ENCODE measurements at regions not wholly inside any gene's neighbourhood (a gene's known extent, or its start where the extent isn't known, plus 50 kb on each side); places are given as distances from the start of the nearest gene placed in this dataset.

GRCh38 chr15:81611679-81612078, 237.7 kb upstream of the TMC3 start:
- no peak for DNase-seq (ENCODE audit: extremely low spot score)
- TF ChIP-seq CTCF (IDR thresholded peaks at IDR 0.05; ENCODE audit: control extremely low read depth, extremely low read depth, low read depth, missing control alignments), result no peak
- ChIA-PET POLR2A (no interaction called here), CTCF (no interaction called here)

- ChIA-PET POLR2A (no interaction called here), CTCF (no interaction called here)
- no peak for TF ChIP-seq CTCF (IDR thresholded peaks at IDR 0.05; ENCODE audit: control extremely low read depth, extremely low read depth, low read depth, missing control alignments)
- DNase-seq (ENCODE audit: extremely low spot score), result no peak
These were observed 234.4 kb upstream of the TMC3 start for GRCh38 chr15:81608309-81608829.

- no peak for DNase-seq (ENCODE audit: extremely low spot score)
- TF ChIP-seq CTCF (IDR thresholded peaks at IDR 0.05; ENCODE audit: control extremely low read depth, extremely low read depth, low read depth, missing control alignments), result no peak
- CTCF ChIA-PET, result no interaction called here
- POLR2A ChIA-PET, result no interaction called here
These were observed 230.7 kb upstream of the TMC3 start for GRCh38 chr15:81604713-81605112.

GRCh38 chr15:81596159-81596865, 222.3 kb upstream of the TMC3 start:
- DNase-seq (ENCODE audit: extremely low spot score), result no peak
- TF ChIP-seq CTCF (IDR thresholded peaks at IDR 0.05; ENCODE audit: control extremely low read depth, extremely low read depth, low read depth, missing control alignments), result no peak
- ChIA-PET CTCF (interaction anchor here (0.6 to 1.5 kb wide), 2 partner anchors 20 to 418 kb away, joined by 3 to 5 read pairs; no protein-coding TSS in a partner anchor), POLR2A (no interaction called here)

- ChIA-PET POLR2A (no interaction called here), CTCF (interaction anchor here (0.6 to 1.5 kb wide), 2 partner anchors 20 to 418 kb away, joined by 3 to 5 read pairs; no protein-coding TSS in a partner anchor)
- DNase-seq (ENCODE audit: extremely low spot score), result no peak
- no peak for TF ChIP-seq CTCF (IDR thresholded peaks at IDR 0.05; ENCODE audit: control extremely low read depth, extremely low read depth, low read depth, missing control alignments)
These were observed 221.7 kb upstream of the TMC3 start for GRCh38 chr15:81595752-81596151.

- CTCF ChIA-PET, result interaction anchor here (1.4 kb wide), 1 partner anchor 61 kb away, joined by 3 read pairs; no protein-coding TSS in a partner anchor
- POLR2A ChIA-PET, result no interaction called here
- no peak for TF ChIP-seq CTCF (IDR thresholded peaks at IDR 0.05; ENCODE audit: control extremely low read depth, extremely low read depth, low read depth, missing control alignments)
- no peak for DNase-seq (ENCODE audit: extremely low spot score)
These were observed 215.7 kb upstream of the TMC3 start for GRCh38 chr15:81589671-81590070.

Data from GM10248 (cell line).